DMS53 treated with DMSO at 0.1 percent for 48 hours (cell line): ENCODE measurements at regions not wholly inside any gene's neighbourhood (a gene's known extent, or its start where the extent isn't known, plus 50 kb on each side); places are given as distances from the start of the nearest gene placed in this dataset.
"Not testable (repeated sequence)": the region's sequence is repeated elsewhere in the genome, so short reads cannot be mapped to it uniquely, and the experiment has no call there.

Experiments
- DNase-seq: peaks from one replicate; lab custom pipeline; 2025; ENCODE audit not compliant: unreplicated experiment; lab: John Stamatoyannopoulos, UW

DNA sequence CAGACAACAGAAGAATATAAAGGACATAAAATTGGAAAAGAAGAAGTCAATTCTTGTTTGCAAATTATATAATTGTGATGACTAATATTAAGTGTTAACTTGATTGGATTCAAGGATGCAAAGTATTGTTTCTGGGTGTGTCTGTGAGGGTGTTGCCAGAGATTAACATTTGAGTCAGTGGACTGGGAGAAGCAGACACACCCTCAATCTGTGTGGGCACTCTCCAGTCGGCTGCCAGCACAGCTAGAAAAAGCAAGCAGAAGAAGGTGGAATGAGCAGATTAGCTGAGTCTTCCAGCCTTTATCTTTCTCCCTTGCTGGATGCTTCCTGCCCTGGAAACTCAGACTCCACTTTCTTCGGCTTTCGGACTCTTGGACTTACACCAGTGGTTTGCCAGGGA lies 51.7 kb downstream of the UBE2NL start:
- no peak for DNase-seq

DNA sequence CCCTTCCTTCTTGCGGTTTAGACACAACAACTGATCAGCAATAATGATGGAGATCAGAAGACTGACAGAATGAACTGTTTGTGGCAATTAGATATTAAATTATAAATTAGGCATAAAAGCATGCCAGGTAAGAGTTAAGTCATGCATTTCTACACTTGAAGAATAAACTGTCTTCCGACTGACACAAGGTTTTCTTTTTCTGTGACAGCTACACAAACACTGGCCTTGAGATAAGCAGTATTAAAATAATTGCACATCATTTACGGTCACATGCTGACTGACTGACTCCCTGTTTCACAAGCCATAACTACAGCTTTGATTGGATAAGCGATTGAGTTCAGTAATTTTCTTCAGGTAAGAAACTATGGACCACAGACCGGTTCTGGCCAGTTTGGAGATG lies 56.2 kb downstream of the UBE2NL start:
- DNase-seq: no peak

GRCh38 chrX:143945171-143945570 lies 61.3 kb downstream of the UBE2NL start:
- DNase-seq: no peak

DNA sequence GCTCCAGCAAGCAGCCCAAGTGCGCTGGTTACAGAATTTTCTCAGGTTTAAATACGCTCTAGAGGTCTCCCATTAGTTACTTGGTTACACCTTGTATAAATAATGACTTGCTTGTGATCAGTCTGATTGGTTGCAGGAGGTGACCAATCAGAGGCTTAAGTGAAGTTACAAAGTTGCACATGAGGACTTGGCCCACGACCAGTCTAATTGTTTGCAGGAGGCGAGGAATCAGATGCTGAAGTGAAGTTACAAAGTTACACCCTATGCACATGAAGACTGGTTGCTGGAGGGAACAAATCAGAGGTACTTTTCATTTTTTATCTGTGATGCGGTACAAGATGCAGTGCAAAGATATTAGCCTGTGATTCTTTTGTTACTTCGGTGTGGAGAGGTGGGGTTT lies 80.7 kb downstream of the UBE2NL start:
- no peak for DNase-seq

DNA sequence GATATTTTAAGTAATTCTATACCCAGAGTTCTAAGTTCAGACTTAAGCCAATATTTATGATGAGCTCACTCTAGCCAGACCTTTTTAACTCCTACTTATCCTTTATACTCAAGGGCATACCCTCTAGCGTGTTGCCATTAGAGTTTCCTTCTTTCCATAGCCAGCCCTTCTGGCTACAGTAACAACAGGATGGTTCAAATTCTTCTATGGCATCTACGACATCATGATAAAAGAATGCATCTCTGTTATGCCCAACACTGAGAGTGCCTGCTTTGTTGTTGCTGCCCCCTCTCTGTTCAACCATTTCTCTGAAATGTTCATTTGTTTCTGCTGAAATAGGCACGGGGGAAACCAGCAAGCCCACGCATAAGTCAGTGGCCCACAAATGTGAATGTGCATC lies 104.5 kb downstream of the UBE2NL start:
- no peak for DNase-seq

DNA sequence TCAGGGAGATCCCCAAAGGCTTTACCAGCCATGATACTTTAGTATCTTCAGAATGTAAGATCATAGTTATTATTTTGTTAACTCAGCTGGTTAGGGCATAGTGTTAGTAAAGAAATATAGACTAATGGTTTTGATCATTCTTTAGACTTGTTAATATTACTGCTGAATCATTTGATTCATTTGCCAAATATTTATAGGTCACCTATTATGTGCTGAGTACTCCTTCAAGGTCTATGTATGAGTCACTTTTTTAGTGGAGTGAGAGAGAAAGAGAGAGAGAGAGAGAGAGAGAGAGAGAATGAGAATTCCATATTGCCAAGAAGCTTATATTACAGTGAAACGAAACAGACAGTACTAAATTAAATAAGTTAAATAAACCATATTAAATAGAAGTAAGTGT lies 110.3 kb downstream of the UBE2NL start:
- no peak for DNase-seq

GRCh38 chrX:143998261-143998660 lies 114.4 kb downstream of the UBE2NL start:
- DNase-seq: no peak

DNA sequence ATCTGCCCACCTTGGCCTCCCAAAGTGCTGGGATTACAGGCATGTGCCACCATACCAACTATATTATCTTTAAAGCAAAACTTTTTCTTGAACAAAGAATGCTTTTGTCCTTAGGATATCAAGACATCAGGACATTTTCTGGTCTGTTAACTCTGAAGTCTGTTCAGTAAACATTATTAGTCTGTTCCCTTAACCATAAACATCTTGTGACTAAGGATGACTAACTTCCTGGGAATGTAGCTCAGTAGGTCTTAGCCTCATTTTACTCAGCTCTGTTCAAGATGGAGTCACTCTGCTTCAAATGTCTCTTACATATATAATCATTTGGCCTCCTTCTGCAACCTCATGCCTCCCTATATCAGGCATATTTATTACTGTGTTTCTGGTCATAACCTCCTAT lies 122.9 kb downstream of the UBE2NL start:
- no peak for DNase-seq

DNA sequence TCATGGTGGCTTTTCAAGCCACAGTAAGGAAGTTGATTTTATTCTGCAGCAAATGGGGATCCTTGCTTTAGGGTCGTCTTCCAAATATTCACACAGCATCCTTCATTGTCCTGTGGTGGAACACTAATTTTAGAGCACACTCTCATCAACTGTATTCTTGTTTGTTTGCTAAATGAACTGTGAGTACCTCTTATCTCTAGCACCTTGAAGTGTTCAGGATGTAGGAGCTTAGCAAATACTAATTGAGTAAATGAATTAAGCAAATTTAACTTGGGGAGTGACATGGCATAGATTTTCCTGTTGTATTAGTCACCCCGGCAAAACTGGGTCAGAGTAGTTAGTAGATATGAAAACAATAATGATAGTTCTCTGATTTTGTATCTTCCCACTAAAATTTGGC lies 156.9 kb downstream of the UBE2NL start:
- no peak for DNase-seq

DNA sequence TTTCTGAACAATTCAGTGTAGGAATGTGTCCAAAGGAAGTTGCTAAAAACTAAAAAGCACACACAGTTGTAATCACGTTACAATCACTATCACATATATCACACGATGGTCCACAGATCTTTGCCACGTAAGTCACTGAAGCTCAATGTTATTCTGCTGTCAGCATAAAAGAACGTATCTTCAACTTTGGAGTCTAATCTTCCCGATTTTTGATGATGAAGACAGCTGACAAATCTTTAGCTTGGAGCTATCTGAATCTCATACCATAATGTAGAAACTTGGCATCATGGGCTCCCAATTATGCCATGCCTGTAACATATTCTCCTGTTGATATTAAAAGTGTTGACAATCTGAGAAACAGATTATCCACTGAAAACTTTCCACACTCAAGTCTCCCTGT lies 158.4 kb downstream of the UBE2NL start:
- no peak for DNase-seq

DNA sequence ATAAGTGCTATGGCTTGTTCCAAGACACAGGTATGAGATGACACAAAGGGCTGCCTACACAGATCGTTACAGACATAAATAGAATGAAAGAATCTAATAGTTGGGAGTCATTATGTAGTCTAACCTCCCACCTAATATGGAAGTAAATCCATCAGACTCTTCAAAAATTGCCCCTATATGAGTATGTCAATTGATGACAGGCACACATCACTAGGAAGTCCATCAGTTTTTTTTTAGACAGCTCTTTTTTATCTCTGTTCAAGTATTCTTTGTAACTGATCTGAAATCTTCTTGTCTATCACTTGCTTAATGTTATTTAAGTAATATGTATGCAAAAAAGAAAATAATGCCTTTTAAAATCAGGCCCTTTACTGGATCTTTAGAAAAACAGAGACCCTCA lies 191.6 kb downstream of the UBE2NL start:
- no peak for DNase-seq

DNA sequence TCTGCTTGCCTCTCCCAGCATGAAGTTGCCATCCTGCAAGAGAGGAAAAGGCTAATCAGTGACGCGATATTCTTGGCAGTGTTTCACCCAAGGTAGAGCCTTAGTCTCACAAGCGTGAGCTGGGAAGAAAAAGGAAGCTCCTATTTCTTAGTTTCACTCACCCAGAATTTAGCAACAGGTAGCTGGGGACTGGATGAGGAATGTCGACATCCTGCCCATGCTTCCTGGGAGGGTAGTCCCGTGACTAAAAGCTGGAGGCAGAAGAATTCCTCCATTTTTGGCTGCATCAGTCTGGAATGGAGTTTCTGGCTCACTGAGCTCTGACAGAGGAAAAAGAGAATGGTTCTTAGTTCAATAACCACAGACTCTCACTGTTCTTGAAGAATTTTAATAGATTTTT lies 198.4 kb downstream of the UBE2NL start:
- DNase-seq: not testable (repeated sequence)

DNA sequence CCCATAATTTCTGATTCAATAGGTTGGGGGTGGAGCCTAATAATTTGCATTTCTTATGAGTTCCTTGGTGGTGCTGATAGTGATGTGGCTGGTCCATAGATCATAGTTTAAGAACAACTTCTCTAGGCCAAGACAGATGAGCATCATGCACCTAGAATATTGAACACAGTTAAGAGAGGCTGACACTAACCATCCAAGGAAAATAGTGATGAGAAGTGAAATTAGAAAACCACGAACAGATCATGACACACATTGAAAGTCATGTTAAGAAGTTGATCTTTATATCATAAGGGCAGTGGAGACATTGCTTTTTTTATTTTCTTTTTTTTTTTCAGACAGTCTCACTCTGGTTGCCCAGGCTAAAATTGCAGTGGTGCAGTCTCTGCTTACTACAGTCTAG lies 205.8 kb downstream of the UBE2NL start:
- not testable (repeated sequence) for DNase-seq

- not testable (repeated sequence) for DNase-seq
Observed at GRCh38 chrX:144092116-144092515, 208.2 kb downstream of the UBE2NL start.

DNA sequence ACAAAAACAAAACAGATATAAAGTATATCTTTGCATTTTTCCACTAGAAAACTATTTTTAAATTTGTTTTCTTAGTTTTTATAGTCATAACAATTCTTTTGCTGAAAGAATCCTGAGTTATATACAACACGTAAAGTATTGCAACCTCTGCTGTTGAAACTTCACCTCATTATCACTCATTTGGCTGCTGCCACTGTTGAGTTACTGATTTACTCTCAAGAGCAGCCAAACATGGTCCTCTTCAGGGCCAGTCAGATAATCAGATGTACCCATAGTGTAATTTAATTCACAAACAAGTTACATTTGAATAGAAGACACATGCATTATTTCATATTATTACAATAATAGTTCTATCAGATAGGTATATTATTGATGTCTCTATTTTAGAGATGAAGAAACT lies 235.6 kb downstream of the UBE2NL start:
- not testable (repeated sequence) for DNase-seq

GRCh38 chrX:144121566-144121965 lies 237.7 kb downstream of the UBE2NL start:
- DNase-seq: not testable (repeated sequence)

DNA sequence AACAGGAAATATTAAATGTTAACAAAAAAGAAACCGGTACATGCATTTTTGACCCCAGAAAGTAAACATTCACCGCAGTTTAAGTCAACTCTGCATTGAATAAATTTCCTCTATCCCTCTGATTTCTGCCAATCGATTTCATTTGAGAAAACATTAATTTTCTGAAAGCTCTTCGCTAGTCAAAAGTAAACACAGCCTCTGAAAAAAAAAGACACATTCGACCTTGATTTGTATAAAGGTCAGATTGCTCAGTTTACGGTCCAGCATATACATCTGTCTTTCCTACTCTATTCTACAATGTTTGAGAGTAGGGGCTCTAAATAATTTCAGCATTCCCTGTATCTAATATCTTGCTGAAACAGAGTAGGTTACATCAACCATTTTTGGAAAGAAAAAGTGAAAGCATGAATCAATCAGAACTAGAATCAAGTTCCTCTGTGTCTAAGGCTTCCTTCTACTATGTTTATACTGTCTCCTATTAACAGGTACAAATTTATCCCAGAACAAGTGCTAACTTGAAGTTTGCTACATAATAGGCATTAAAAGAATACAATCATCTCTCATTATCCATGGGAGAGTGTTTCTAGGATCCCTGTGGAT lies 243.8 kb downstream of the UBE2NL start:
- DNase-seq: not testable (repeated sequence)

GRCh38 chrX:144129511-144129910 lies 245.6 kb downstream of the UBE2NL start:
- DNase-seq: not testable (repeated sequence)

DNA sequence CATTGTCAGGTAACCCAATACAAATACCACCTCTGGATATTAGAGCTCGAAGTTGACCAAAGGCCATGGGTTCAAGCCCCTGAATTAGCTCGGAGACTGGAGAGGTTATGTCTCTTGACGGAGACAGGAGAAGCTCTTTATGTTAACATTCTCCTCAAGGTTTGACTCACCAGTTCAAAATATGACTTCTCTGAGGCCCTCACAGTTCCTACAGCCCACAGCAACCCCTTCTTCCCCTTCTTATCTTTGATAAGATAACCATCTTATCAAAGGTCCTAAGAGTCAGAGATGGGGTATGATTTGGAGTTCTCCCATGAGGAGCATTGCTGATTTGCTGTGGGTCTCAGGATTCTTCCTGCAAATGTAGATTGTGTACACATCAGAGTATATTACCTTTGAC lies 246.6 kb downstream of the UBE2NL start:
- not testable (repeated sequence) for DNase-seq

DNA sequence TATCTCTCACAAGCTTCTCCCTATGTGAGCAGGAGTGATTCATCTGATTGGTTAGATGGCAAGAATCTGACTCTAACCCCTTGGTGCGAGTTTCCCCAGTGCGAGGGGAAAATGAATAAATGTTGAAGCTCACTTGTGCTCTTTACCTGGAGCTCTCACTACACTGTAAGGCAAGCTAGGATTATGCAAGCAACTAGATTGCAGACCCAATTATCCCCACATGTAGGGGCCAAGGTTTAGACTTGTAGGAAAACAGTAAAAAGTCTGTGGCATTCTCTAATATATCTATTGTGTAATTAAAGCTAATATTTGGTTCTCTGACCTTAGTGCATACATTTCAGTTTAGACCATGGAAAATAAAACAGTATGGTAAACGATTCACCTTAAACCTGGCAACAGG lies 247.2 kb downstream of the UBE2NL start:
- DNase-seq: not testable (repeated sequence)

- DNase-seq: not testable (repeated sequence)
Observed at GRCh38 chrX:144134448-144135119, 250.7 kb downstream of the UBE2NL start.

DNA sequence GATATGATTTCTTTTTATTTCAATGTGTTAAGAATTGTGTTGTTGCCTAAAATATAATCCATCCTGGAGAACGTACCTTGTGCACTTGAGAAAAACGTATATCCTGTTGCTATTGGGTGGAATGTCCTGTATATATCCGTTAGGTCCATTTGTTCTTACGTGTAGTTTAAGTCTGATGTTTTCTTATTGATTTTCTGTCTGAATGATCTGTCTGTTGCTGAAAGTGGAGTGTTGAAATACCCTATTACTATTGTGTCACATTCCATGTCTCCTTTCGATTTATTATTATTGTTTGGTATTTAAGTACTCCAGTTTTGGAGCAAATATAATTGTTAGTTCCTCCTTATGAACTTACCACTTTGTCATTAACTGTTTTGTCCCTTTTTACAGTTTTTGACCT lies 270.6 kb downstream of the UBE2NL start:
- not testable (repeated sequence) for DNase-seq

- DNase-seq: not testable (repeated sequence)
Observed at GRCh38 chrX:144185197-144185596, 301.3 kb downstream of the UBE2NL start.
